ENCODE measurements at regions not wholly inside any gene's neighbourhood (a gene's known extent, or its start where the extent isn't known, plus 50 kb on each side); places are given as distances from the start of the nearest gene placed in this dataset.

GRCh38 chr3:177787279-177788041 is 590.2 kb upstream of the TBL1XR1 start:
- Histone ChIP-seq H3K79me2 (ENCODE audit: control insufficient read depth, insufficient read depth, low read length) (no peaks in the 10 kb centered on the region), H3K4me3 (replicated peaks in 1 of 3; ENCODE audit: insufficient read depth in 1 of 3, low read depth in 1 of 3, low read length in 3 of 3) (no peak overlapping the region), H3K27ac (ENCODE audit: insufficient read depth, low read depth, low read length) (no peak overlapping the region), H3K9me1 (replicated peaks; ENCODE audit: control insufficient read depth, extremely low read depth, insufficient read depth, low read length) (no peaks in the 10 kb centered on the region), H3K4me1 (ENCODE audit: control insufficient read depth, extremely low read depth, insufficient read depth, low read length) (no peaks in the 10 kb centered on the region), H3K9me3 (replicated peaks; ENCODE audit: control insufficient read depth, insufficient read depth, low read length) (no peaks in the 10 kb centered on the region), H3K9ac (replicated peaks; ENCODE audit: extremely low read depth, insufficient read depth, low read length) (no peak overlapping the region), H3K36me3 (ENCODE audit: control insufficient read depth in 2 of 2, extremely low read depth in 1 of 2, insufficient read depth in 2 of 2, low read length in 2 of 2) (no peaks in the 10 kb centered on the region), H4K20me1 (replicated peaks; ENCODE audit: control insufficient read depth, extremely low read depth, insufficient read depth, low read length) (no peaks in the 10 kb centered on the region), H2AFZ (ENCODE audit: low read depth, low read length) (no peak overlapping the region), H3K27me3 (ENCODE audit: control insufficient read depth in 2 of 2, insufficient read depth in 2 of 2, low read length in 2 of 2) (no peaks in the 10 kb centered on the region), H3K4me2 (ENCODE audit: insufficient read depth, low read length) (no peak overlapping the region)
- ChIA-PET POLR2A (no interaction called here), CTCF (interaction anchor here (0.5 to 1.8 kb wide), 3 partner anchors 19 to 572 kb away, joined by 3 to 4 read pairs (median 4); no protein-coding TSS in a partner anchor)
- intact Hi-C loops (cut with micrococcal nuclease) (no loop called here), dilution Hi-C loops (cut with MboI; ENCODE audit: extremely low pct_ligation_motif_present, low sequenced_read_pairs) (no loop called here)
- TF ChIP-seq POLR2A (IDR thresholded peaks at IDR 0.05; ENCODE audit: low read depth, low read length): no peak
- TF ChIP-seq GATA2 (IDR thresholded peaks at IDR 0.05; ENCODE audit: insufficient read depth, insufficient read length, low read depth, low read length): no peak
- TF ChIP-seq JUN (IDR thresholded peaks at IDR 0.05; ENCODE audit: borderline replicate concordance, insufficient read depth, insufficient read length, low read depth): no peak
- TF ChIP-seq MAX (IDR thresholded peaks at IDR 0.05; ENCODE audit: insufficient read depth, insufficient read length): no peak
- no peak for TF ChIP-seq CTCF (IDR thresholded peaks at IDR 0.05; ENCODE audit: extremely low read depth in 1 of 2, insufficient read depth in 1 of 2, low read depth in 1 of 2, low read length in 2 of 2)
- no peak for TF ChIP-seq MYC (IDR thresholded peaks at IDR 0.05; ENCODE audit: low read depth, low read length)
- no peak for TF ChIP-seq EZH2 (IDR thresholded peaks at IDR 0.05; ENCODE audit: borderline replicate concordance, low read depth, low read length, severe bottlenecking)
- TF ChIP-seq FOS (IDR thresholded peaks at IDR 0.05; ENCODE audit: borderline replicate concordance, insufficient read depth, low read length): no peak
- TF ChIP-seq POLR2AphosphoS5 (IDR thresholded peaks at IDR 0.05; ENCODE audit: insufficient read depth, low read depth, low read length): no peak
- FAIRE-seq: peak; percentile 21
- DNase-seq (ENCODE audit: low read depth, low spot score): no peak
- no TSS peak for BruUV-seq (replicated peaks)
